ENCODE measurements at regions not wholly inside any gene's neighbourhood (a gene's known extent, or its start where the extent isn't known, plus 50 kb on each side); places are given as distances from the start of the nearest gene placed in this dataset.

- H3K27ac Mint-ChIP-seq: no peak overlapping the region
- H3K4me3 Mint-ChIP-seq: no peak overlapping the region
- ATAC-seq: no peak
- H3K36me3 Mint-ChIP-seq: no peaks in the 10 kb centered on the region
- DNase-seq (ENCODE audit: low spot score in 2 of 2): no peak
- no peaks in the 10 kb centered on the region for H3K4me1 Mint-ChIP-seq
- peaks cover 12% of the 10 kb centered on the region for H3K9me3 Mint-ChIP-seq
These were observed 342.5 kb downstream of the SEC16B start for GRCh38 chr1:177627148-177627910.

DNA sequence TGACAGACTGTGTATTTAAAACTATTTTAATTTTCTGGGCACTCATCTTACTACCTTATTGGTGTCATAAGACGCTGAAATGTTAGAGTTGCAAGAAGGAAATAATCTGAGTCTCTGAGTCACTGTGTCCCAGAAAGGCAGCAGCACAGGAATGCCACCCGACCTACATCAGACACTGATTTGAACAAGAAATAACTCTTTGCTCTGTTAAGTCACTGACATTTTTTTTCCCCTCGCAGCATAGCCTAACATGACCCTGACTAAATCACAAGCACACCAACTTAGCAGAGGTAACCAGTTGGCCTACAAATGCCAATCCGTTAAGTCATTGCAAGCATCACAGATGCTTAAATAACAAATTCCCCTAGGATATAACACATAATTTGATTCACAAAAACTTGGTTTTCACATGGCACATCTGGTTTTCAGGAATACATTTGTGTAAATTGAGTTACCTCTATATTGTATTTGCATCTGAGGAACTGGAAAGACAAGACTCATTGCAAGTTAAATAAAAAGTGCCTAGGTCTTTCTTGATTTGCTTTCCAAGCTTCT lies 349.1 kb downstream of the SEC16B start:
- H3K9me3 Mint-ChIP-seq: peaks cover 8% of the 10 kb centered on the region
- H3K27ac Mint-ChIP-seq: no peak overlapping the region
- ATAC-seq: no peak
- DNase-seq (ENCODE audit: low spot score in 2 of 2): no peak
- no peak overlapping the region for H3K4me3 Mint-ChIP-seq
- no peaks in the 10 kb centered on the region for H3K36me3 Mint-ChIP-seq
- H3K4me1 Mint-ChIP-seq: no peaks in the 10 kb centered on the region

DNA sequence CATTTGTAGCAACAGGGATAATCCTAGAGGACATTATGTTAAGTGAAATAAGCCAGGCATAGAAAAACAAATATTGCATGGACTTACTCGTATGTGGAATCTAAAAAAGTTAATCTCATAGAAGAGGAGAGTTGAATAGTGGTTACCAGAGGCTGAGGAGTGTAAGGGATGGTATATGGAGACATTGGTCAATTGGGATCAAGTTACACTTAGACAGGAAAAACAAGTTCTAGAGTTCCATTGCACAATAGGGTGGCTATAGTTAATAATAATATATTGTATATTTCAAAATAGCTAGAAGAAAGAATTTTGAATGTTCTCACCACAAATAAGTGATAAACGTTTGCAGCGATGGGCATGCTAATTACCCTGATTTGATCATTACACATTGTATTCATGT lies 354.6 kb downstream of the SEC16B start:
- ATAC-seq: no peak
- peaks cover 3% of the 10 kb centered on the region for H3K9me3 Mint-ChIP-seq
- no peaks in the 10 kb centered on the region for H3K36me3 Mint-ChIP-seq

GRCh38 chr1:177611402-177611801 lies 358.5 kb downstream of the SEC16B start:
- H3K9me3 Mint-ChIP-seq: peaks cover 7% of the 10 kb centered on the region
- H3K36me3 Mint-ChIP-seq: no peaks in the 10 kb centered on the region
- ATAC-seq (no peak), DNase-seq (ENCODE audit: low spot score in 2 of 2) (no peak)
- H3K4me1 Mint-ChIP-seq: no peaks in the 10 kb centered on the region
- no peak overlapping the region for H3K4me3 Mint-ChIP-seq
- H3K27ac Mint-ChIP-seq: no peak overlapping the region

More for the DNA sequence above, 354.6 kb downstream of the SEC16B start:
- Mint-ChIP-seq H3K4me3 (no peak overlapping the region), H3K4me1 (no peaks in the 10 kb centered on the region), H3K27ac (no peak overlapping the region)
- no peak for DNase-seq (ENCODE audit: low spot score in 2 of 2)

DNA sequence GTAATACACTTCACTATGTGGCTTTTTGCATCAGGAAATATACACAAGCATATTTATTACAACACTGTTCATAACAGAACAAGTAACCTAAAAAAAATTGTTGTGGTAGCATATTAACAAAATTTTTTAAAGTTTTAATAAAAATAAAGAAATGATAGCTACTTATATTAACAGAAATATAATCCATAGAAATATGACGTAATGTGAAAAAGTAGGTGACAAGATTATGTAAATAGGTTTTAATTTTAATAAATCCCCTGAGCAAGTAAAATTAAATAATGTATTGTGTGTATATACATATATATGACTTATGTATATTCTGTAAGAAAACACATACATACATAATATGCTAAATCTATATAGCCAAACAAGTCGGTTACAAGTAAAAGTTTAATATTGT lies 359.9 kb downstream of the SEC16B start:
- no peak for ATAC-seq
- Mint-ChIP-seq H3K27ac (no peak overlapping the region), H3K4me1 (no peaks in the 10 kb centered on the region), H3K9me3 (peaks cover 10% of the 10 kb centered on the region), H3K36me3 (no peaks in the 10 kb centered on the region), H3K4me3 (no peak overlapping the region)
- no peak for DNase-seq (ENCODE audit: low spot score in 2 of 2)

DNA sequence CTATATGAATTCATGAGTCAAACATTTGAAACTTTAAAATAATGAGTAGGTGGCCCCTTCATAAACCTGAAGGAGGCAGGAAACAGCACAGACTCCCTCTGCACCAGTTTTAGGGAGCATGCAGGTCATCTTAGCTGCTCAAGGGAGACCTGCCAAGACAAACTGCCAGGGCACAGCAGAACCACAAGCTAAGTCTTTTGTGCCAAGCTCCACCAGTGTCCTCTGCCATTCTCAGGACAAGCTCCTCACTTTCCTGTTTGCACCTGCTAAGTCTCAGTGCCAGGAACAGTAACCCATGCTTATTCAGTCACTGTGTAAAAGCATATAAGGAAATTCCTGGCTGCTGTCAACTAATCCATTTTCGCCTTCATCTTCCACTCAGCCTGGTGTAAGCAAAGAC lies 368.9 kb downstream of the SEC16B start:
- Mint-ChIP-seq H3K27ac (no peak overlapping the region), H3K4me1 (no peaks in the 10 kb centered on the region), H3K36me3 (no peaks in the 10 kb centered on the region), H3K4me3 (no peak overlapping the region), H3K9me3 (peaks cover 17% of the 10 kb centered on the region)
- no peak for DNase-seq (ENCODE audit: low spot score in 2 of 2)
- no peak for ATAC-seq

GRCh38 chr1:177600321-177600720 lies 369.5 kb downstream of the SEC16B start:
- ATAC-seq (no peak), DNase-seq (ENCODE audit: low spot score in 2 of 2) (no peak)
- H3K36me3 Mint-ChIP-seq: no peaks in the 10 kb centered on the region
- H3K4me1 Mint-ChIP-seq: no peaks in the 10 kb centered on the region
- H3K9me3 Mint-ChIP-seq: peaks cover 17% of the 10 kb centered on the region
- H3K4me3 Mint-ChIP-seq: no peak overlapping the region
- H3K27ac Mint-ChIP-seq: no peak overlapping the region

GRCh38 chr1:177597393-177597792 lies 372.5 kb downstream of the SEC16B start:
- H3K9me3 Mint-ChIP-seq: peaks cover 9% of the 10 kb centered on the region
- ATAC-seq (no peak), DNase-seq (ENCODE audit: low spot score in 2 of 2) (no peak)
- H3K36me3 Mint-ChIP-seq: no peaks in the 10 kb centered on the region
- no peak overlapping the region for H3K4me3 Mint-ChIP-seq
- no peak overlapping the region for H3K27ac Mint-ChIP-seq
- H3K4me1 Mint-ChIP-seq: no peaks in the 10 kb centered on the region

GRCh38 chr1:177596485-177596884 lies 373.4 kb downstream of the SEC16B start:
- Mint-ChIP-seq H3K4me1 (no peaks in the 10 kb centered on the region), H3K27ac (no peak overlapping the region), H3K4me3 (no peak overlapping the region), H3K9me3 (peaks cover 9% of the 10 kb centered on the region), H3K36me3 (no peaks in the 10 kb centered on the region)
- no peak for DNase-seq (ENCODE audit: low spot score in 2 of 2)
- ATAC-seq: no peak

GRCh38 chr1:177593105-177593504 lies 376.8 kb downstream of the SEC16B start:
- Mint-ChIP-seq H3K36me3 (no peaks in the 10 kb centered on the region), H3K27ac (no peak overlapping the region)

DNA sequence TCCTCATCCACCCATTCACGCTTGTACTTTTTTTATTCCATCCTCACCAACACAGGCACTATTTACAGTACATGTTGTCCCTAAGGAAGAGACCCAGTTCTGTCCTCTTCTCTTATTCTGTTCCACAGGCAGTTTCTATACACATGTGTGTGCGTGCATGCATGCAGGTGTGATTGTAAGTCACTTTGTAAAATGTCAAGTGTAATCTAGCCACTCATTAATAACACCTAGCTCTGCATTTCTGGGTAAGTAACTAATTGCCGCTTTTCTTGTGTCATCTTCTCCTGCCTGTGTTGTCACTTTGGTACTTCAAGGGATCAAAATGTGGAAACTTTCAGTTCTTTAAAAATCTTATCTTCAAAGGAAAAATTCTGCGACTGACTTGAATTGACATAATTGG lies 377.2 kb downstream of the SEC16B start:
- Mint-ChIP-seq H3K36me3 (no peaks in the 10 kb centered on the region), H3K4me3 (no peak overlapping the region), H3K27ac (no peak overlapping the region), H3K4me1 (no peaks in the 10 kb centered on the region), H3K9me3 (peaks cover 7% of the 10 kb centered on the region)
- DNase-seq (ENCODE audit: low spot score in 2 of 2): no peak
- no peak for ATAC-seq

More at GRCh38 chr1:177593105-177593504, 376.8 kb downstream of the SEC16B start:
- peaks cover 6% of the 10 kb centered on the region for H3K9me3 Mint-ChIP-seq
- no peak overlapping the region for H3K4me3 Mint-ChIP-seq
- no peaks in the 10 kb centered on the region for H3K4me1 Mint-ChIP-seq
- no peak for ATAC-seq
- DNase-seq (ENCODE audit: low spot score in 2 of 2): no peak

GRCh38 chr1:177591155-177591554 lies 378.7 kb downstream of the SEC16B start:
- DNase-seq (ENCODE audit: low spot score in 2 of 2): no peak
- H3K36me3 Mint-ChIP-seq: no peaks in the 10 kb centered on the region
- H3K4me1 Mint-ChIP-seq: no peaks in the 10 kb centered on the region

DNA sequence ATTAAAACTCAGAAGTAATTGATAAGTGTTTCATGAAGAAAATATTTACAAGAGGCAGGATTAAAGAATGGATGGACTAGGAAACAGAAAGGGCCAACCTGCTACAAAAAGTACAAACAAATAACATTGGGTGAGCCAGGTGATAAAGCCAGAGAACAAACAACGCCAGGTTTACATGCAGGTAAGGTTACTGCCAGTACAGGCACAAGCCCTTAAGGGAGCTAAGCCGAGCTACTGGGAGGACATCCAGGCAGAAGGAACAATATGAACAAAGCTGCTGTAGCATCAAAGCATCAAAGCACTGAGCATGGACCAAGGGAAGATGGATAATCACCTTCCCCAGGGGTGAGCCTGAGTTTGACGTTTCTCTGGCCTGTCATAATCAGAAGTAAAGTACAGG lies 380.7 kb downstream of the SEC16B start:
- H3K9me3 Mint-ChIP-seq: peaks cover 5% of the 10 kb centered on the region

More at GRCh38 chr1:177591155-177591554, 378.7 kb downstream of the SEC16B start:
- ATAC-seq: no peak
- Mint-ChIP-seq H3K27ac (no peak overlapping the region), H3K4me3 (no peak overlapping the region), H3K9me3 (peaks cover 5% of the 10 kb centered on the region)

DNA sequence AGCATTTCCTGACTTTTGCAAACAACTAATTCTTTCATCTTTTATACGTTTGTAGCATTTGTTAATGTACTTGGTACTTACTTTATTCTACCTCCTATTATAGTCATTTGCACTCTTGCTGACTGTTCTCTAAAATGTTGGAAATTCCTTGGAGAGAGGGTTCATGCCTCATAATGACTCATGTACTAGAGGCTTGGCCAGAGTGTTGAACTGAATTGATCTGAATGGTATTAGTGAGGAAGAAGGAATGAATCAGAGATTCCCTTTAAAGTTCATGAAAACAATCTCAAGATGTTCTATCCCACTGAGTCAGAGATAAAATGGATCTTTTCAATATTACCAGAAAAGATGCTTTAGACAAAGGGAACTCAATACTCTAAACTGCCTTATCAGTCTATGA lies 383.4 kb downstream of the SEC16B start:
- Mint-ChIP-seq H3K9me3 (peaks cover 5% of the 10 kb centered on the region), H3K36me3 (no peaks in the 10 kb centered on the region), H3K4me3 (no peak overlapping the region), H3K4me1 (no peaks in the 10 kb centered on the region), H3K27ac (no peak overlapping the region)
- DNase-seq (ENCODE audit: low spot score in 2 of 2) (no peak), ATAC-seq (no peak)

More for the DNA sequence above, 380.7 kb downstream of the SEC16B start:
- H3K36me3 Mint-ChIP-seq: no peaks in the 10 kb centered on the region
- DNase-seq (ENCODE audit: low spot score in 2 of 2) (no peak), ATAC-seq (no peak)
- H3K4me3 Mint-ChIP-seq: no peak overlapping the region
- no peak overlapping the region for H3K27ac Mint-ChIP-seq
- H3K4me1 Mint-ChIP-seq: no peaks in the 10 kb centered on the region

DNA sequence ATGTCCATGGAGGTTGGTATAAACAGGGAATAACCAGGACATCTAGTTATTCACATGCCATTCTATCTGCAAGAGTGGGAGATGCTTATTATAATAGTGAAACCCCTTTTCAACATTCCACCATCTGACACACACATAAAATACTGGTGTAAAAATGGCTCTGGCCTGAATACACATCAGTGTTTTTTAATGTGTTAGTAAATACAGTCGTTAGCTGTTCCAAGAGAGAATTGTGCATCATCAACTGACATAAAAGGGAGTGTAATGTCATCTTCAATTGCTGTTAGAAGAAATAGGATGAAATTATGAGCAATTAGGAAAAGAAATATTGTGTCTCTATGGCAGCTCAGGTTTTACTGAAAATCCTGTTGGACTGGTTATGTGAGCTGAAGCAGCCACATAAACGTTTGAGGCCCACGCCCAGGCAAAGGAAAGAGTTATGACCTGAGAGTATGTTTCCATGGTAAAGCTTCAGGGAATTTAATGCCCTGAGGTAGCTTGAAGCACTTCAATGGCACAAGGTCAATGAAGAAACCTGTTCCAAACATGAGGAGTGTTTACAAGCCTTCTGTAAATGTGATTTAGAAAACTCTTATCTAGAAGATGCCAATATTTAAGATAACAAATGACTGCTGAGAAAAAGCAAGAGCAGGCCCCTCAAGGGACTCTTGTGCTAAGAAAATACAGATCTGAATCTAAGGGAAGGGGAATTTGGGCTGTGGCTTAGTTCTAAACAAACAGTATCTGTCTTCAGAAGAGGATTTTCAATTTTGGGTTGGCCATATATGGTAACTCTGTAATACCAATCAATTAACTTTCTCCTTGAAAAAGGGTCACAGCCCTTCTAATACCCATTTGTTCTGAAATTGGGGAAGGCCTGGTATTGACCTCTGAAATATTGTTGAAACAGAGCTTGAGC lies 384.3 kb downstream of the SEC16B start:
- Mint-ChIP-seq H3K4me1 (no peaks in the 10 kb centered on the region), H3K4me3 (no peak overlapping the region), H3K36me3 (no peaks in the 10 kb centered on the region), H3K9me3 (peaks cover 5% of the 10 kb centered on the region), H3K27ac (no peak overlapping the region)
- no peak for ATAC-seq
- no peak for DNase-seq (ENCODE audit: low spot score in 2 of 2)
